Endothelial cell of umbilical vein (primary cell): ENCODE measurements at regions not wholly inside any gene's neighbourhood (a gene's known extent, or its start where the extent isn't known, plus 50 kb on each side); places are given as distances from the start of the nearest gene placed in this dataset.

Experiments used
- BruUV-seq: library from RNA; stranded (reverse); fragments of 400-500 nt; replicated peaks from 2 replicates; lab custom pipeline; 2021; lab: Mats Ljungman, UMichigan
- CTCF ChIA-PET: fragments of 300-600, 350-600 bp; sonication (Branson Sonifier 250); formaldehyde crosslinking; loops from one replicate; lab custom pipeline; 2021; ENCODE audit warnings: antibody characterized with exemption, inconsistent platforms; lab: Charles Lee
- POLR2A ChIA-PET: fragments of 300-600, 350-600 bp; sonication (Branson Sonifier 250); formaldehyde crosslinking; loops from one replicate; lab custom pipeline; 2021; ENCODE audit warnings: antibody characterized with exemption, inconsistent platforms; lab: Charles Lee
- DNase-seq: peaks from one replicate; pipeline ENCODE4 v3.0.0-alpha.2; 2011; ENCODE audit warnings: low read depth, low spot score
- FAIRE-seq: peaks from 2 replicates; lab custom pipeline; 2011; peaks lifted over from hg19 to GRCh38; lab: Jason Lieb, UNC
- H2AFZ ChIP-seq: 2 replicates; pipeline ENCODE4 v1.6.0; 2012; ENCODE audit warnings: low read depth, low read length, control low read depth, inconsistent platforms
- H3K27ac ChIP-seq: 2 replicates; pipeline ENCODE4 v1.5.1; 2011; ENCODE audit warnings: low read depth, mild to moderate bottlenecking, control low read depth, low read length, moderate library complexity; ENCODE audit not compliant: insufficient read depth
- H3K27me3 ChIP-seq, 2 experiments: 2 replicates each; pipeline versions ENCODE4 v1.6.0 to v1.6.1; 2011; ENCODE audit warnings: low read length in 2 of 2, mixed read lengths in 1 of 2; ENCODE audit not compliant: control insufficient read depth in 2 of 2, insufficient read depth in 2 of 2
- H3K36me3 ChIP-seq, 2 experiments: 2 replicates in 1 of 2; 3 replicates in 1 of 2; pipeline ENCODE4 v1.5.1; 2011; ENCODE audit warnings: low read length in 2 of 2, mild to moderate bottlenecking in 1 of 2, moderate library complexity in 1 of 2; ENCODE audit not compliant: control insufficient read depth in 2 of 2, insufficient read depth in 2 of 2; ENCODE audit errors: extremely low read depth in 1 of 2
- H3K4me1 ChIP-seq: 3 replicates; pipeline ENCODE4 v1.5.1; 2011; ENCODE audit warnings: mild to moderate bottlenecking, low read length; ENCODE audit not compliant: control insufficient read depth, insufficient read depth; ENCODE audit errors: extremely low read depth
- H3K4me2 ChIP-seq: 2 replicates; pipeline ENCODE4 v1.6.1; 2011; ENCODE audit warnings: low read length, control low read depth, mixed read lengths; ENCODE audit not compliant: insufficient read depth
- H3K4me3 ChIP-seq, 3 experiments: fragments of 200-600 bp in 1 of 3; sonication (generic), shearing (Covaris generic) in 1 of 3; replicated peaks in 1 of 3; 2 replicates each; pipeline ENCODE4 v1.5.1; 2011 to 2016; ENCODE audit warnings: control low read depth in 3 of 3, low read length in 3 of 3, mild to moderate bottlenecking in 2 of 3, inconsistent platforms in 1 of 3, low read depth in 1 of 3, moderate library complexity in 1 of 3; ENCODE audit not compliant: insufficient read depth in 1 of 3
- H3K79me2 ChIP-seq: 2 replicates; pipeline ENCODE4 v1.6.0; 2012; ENCODE audit warnings: low read length, inconsistent platforms; ENCODE audit not compliant: control insufficient read depth, insufficient read depth
- H3K9ac ChIP-seq: replicated peaks from 2 replicates; pipeline ENCODE3; 2011; ENCODE audit warnings: low read length, control low read depth; ENCODE audit not compliant: insufficient read depth; ENCODE audit errors: extremely low read depth
- H3K9me1 ChIP-seq: replicated peaks from 3 replicates; pipeline ENCODE4 v1.6.0; 2011; ENCODE audit warnings: mild to moderate bottlenecking, low read length; ENCODE audit not compliant: control insufficient read depth, insufficient read depth; ENCODE audit errors: extremely low read depth
- H3K9me3 ChIP-seq: replicated peaks from 2 replicates; pipeline ENCODE4 v1.5.1; 2012; ENCODE audit warnings: low read length, inconsistent platforms; ENCODE audit not compliant: control insufficient read depth, insufficient read depth
- H4K20me1 ChIP-seq: replicated peaks from 2 replicates; pipeline ENCODE3; 2011; ENCODE audit warnings: mild to moderate bottlenecking, low read length; ENCODE audit not compliant: control insufficient read depth, insufficient read depth; ENCODE audit errors: extremely low read depth
- FOS ChIP-seq: IDR thresholded peaks from 2 replicates; pipeline ENCODE4 v1.6.1; 2011; ENCODE audit warnings: mild to moderate bottlenecking, low read length, moderate library complexity, borderline replicate concordance; ENCODE audit not compliant: insufficient read depth
- GATA2 ChIP-seq: IDR thresholded peaks from 2 replicates; pipeline ENCODE4 v1.7.0; 2011; ENCODE audit warnings: low read depth, mild to moderate bottlenecking, moderate library complexity, mixed read lengths, low read length; ENCODE audit not compliant: insufficient read length, insufficient read depth
- MYC ChIP-seq: IDR thresholded peaks from one replicate; pipeline ENCODE4 v1.6.1; 2011; ENCODE audit warnings: mild to moderate bottlenecking, low read depth, low read length
- POLR2A ChIP-seq: IDR thresholded peaks from 2 replicates; pipeline ENCODE4 v1.6.1; 2012; ENCODE audit warnings: low read depth, mild to moderate bottlenecking, control low read depth, low read length
- POLR2AphosphoS5 ChIP-seq: IDR thresholded peaks from 2 replicates; pipeline ENCODE4 v1.6.1; 2012; ENCODE audit warnings: low read depth, mild to moderate bottlenecking, control low read depth, low read length, moderate library complexity; ENCODE audit not compliant: insufficient read depth
- dilution Hi-C: fragments of 300-500 bp; cut with MboI; formaldehyde crosslinking; loops from one replicate; pipeline ENCODE4 v1.15.0; 2019; ENCODE audit warnings: low sequenced_read_pairs; ENCODE audit not compliant: extremely low pct_ligation_motif_present
- intact Hi-C: fragments of 100-400 bp; cut with micrococcal nuclease; formaldehyde crosslinking; loops from one replicate; pipeline ENCODE4 v1.10.0; 2022
- TF ChIP-seq, protein P1 (sequence below): IDR thresholded peaks from 2 replicates; pipeline ENCODE4 v1.6.1; 2011; ENCODE audit not compliant: insufficient read depth, insufficient read length
- TF ChIP-seq, protein P2 (sequence below), 2 donors: IDR thresholded peaks; 1 replicate in 1 of 2; 2 replicates in 1 of 2; pipeline ENCODE4 v1.5.1; 2011; ENCODE audit warnings: low read length in 2 of 2, mild to moderate bottlenecking in 2 of 2, moderate library complexity in 2 of 2, control low read depth in 1 of 2, inconsistent platforms in 1 of 2, low read depth in 1 of 2; ENCODE audit not compliant: insufficient read depth in 1 of 2; ENCODE audit errors: extremely low read depth in 1 of 2

DNA sequence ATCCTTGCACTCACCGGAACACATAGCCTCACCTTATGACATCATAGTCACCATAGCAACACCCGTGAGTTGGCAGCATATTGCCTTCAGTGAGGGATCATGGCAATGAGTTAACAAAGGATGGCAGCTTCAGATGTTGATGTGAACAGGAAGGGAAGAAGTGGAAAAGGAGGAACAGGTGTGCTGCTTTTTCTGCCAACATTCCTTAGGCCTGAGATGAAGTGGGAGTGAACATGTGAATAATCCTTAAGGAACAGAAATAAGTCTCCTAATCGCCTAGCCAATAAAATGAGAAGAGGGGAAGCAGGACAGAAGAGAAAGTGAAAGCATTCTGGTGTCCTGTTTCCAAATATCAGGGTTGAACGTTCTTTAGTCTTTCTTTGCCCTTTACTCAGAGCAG is 360.0 kb downstream of the BRINP1 start:
- no peaks in the 10 kb centered on the region for H3K79me2 ChIP-seq
- H2AFZ ChIP-seq: no peak overlapping the region
- H3K4me3 ChIP-seq: no peak overlapping the region
- ChIA-PET POLR2A (no interaction called here), CTCF (no interaction called here)
- intact Hi-C loops: no loop called here
- TF ChIP-seq, protein P1, sequence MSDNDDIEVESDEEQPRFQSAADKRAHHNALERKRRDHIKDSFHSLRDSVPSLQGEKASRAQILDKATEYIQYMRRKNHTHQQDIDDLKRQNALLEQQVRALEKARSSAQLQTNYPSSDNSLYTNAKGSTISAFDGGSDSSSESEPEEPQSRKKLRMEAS: no peak
- TF ChIP-seq GATA2: no peak
- no peak for TF ChIP-seq FOS
- TF ChIP-seq POLR2AphosphoS5: no peak
- H3K9me3 ChIP-seq: no peaks in the 10 kb centered on the region
- BruUV-seq: no TSS peak
- dilution Hi-C loops: no loop called here
- DNase-seq: no peak
- H3K4me2 ChIP-seq: no peak overlapping the region
- no peaks in the 10 kb centered on the region for H3K4me1 ChIP-seq
- H3K27ac ChIP-seq: no peak overlapping the region
- H3K9me1 ChIP-seq: no peaks in the 10 kb centered on the region
- H3K36me3 ChIP-seq: no peaks in the 10 kb centered on the region
- H4K20me1 ChIP-seq: no peaks in the 10 kb centered on the region
- FAIRE-seq: no peak
- H3K27me3 ChIP-seq: no peaks in the 10 kb centered on the region
- H3K9ac ChIP-seq: no peak overlapping the region

- no peaks in the 10 kb centered on the region for H3K27me3 ChIP-seq
- no peak overlapping the region for H2AFZ ChIP-seq
- FAIRE-seq: no peak
- H3K79me2 ChIP-seq: no peaks in the 10 kb centered on the region
- intact Hi-C loops: no loop called here
- H3K9me3 ChIP-seq: peaks cover 4% of the 10 kb centered on the region
- no peak overlapping the region for H3K9ac ChIP-seq
- no peak overlapping the region for H3K4me3 ChIP-seq
- dilution Hi-C loops: no loop called here
- H3K4me1 ChIP-seq: no peaks in the 10 kb centered on the region
- H3K36me3 ChIP-seq: no peaks in the 10 kb centered on the region
- H4K20me1 ChIP-seq: no peaks in the 10 kb centered on the region
- no peak for TF ChIP-seq POLR2A
- TF ChIP-seq GATA2: no peak
- TF ChIP-seq, protein P2, sequence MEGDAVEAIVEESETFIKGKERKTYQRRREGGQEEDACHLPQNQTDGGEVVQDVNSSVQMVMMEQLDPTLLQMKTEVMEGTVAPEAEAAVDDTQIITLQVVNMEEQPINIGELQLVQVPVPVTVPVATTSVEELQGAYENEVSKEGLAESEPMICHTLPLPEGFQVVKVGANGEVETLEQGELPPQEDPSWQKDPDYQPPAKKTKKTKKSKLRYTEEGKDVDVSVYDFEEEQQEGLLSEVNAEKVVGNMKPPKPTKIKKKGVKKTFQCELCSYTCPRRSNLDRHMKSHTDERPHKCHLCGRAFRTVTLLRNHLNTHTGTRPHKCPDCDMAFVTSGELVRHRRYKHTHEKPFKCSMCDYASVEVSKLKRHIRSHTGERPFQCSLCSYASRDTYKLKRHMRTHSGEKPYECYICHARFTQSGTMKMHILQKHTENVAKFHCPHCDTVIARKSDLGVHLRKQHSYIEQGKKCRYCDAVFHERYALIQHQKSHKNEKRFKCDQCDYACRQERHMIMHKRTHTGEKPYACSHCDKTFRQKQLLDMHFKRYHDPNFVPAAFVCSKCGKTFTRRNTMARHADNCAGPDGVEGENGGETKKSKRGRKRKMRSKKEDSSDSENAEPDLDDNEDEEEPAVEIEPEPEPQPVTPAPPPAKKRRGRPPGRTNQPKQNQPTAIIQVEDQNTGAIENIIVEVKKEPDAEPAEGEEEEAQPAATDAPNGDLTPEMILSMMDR (IDR thresholded peaks at IDR 0.05; ENCODE audit: extremely low read depth in 1 of 2, insufficient read depth in 1 of 2, low read depth in 1 of 2, low read length in 2 of 2): no peak
- no peak for TF ChIP-seq MYC
- no peak for TF ChIP-seq FOS
- no peak for DNase-seq
- no peak overlapping the region for H3K4me2 ChIP-seq
- CTCF ChIA-PET: no interaction called here
- BruUV-seq: no TSS peak
- POLR2A ChIA-PET: no interaction called here
- no peaks in the 10 kb centered on the region for H3K9me1 ChIP-seq
- no peak overlapping the region for H3K27ac ChIP-seq
These were observed 349.0 kb downstream of the BRINP1 start for GRCh38 chr9:119020284-119020683.
